Vagina (tissue), 2 donors: ENCODE measurements at regions not wholly inside any gene's neighbourhood (a gene's known extent, or its start where the extent isn't known, plus 50 kb on each side); places are given as distances from the start of the nearest gene placed in this dataset.

ENCODE experiments used
- CTCF ChIP-seq, 3 experiments: fragments of 450-650 bp in 2 of 3; fragments of 200-600 bp in 1 of 3; sonication (generic) in 1 of 3; IDR thresholded peaks; one replicate each; pipeline ENCODE4 v1.5.1; 2017 to 2019; ENCODE audit warnings: antibody characterized with exemption in 3 of 3, mild to moderate bottlenecking in 2 of 3, moderate library complexity in 2 of 3
- POLR2A ChIP-seq, 2 donors: fragments of 450-650 bp; IDR thresholded peaks; one replicate each; pipeline ENCODE4 v1.6.1; 2017; ENCODE audit warnings: antibody characterized with exemption in 2 of 2, mild to moderate bottlenecking in 2 of 2, moderate library complexity in 2 of 2
- POLR2AphosphoS5 ChIP-seq, 2 donors: sonication (generic); formaldehyde crosslinking; IDR thresholded peaks; one replicate each; pipeline ENCODE4 v1.9.0; 2017; ENCODE audit warnings: antibody characterized with exemption in 2 of 2, mild to moderate bottlenecking in 2 of 2, low read depth in 1 of 2; ENCODE audit not compliant: insufficient read depth in 1 of 2

GRCh38 chr5:163260961-163261360 is 176.4 kb upstream of the CCNG1 start:
- TF ChIP-seq CTCF (IDR thresholded peaks at IDR 0.05) = no peak
- TF ChIP-seq POLR2A (IDR thresholded peaks at IDR 0.05) = no peak
- TF ChIP-seq POLR2AphosphoS5 (IDR thresholded peaks at IDR 0.05; ENCODE audit: insufficient read depth in 1 of 2, low read depth in 1 of 2) = no peak
